ES-I3 (cell line): ENCODE measurements at regions not wholly inside any gene's neighbourhood (a gene's known extent, or its start where the extent isn't known, plus 50 kb on each side); places are given as distances from the start of the nearest gene placed in this dataset.
"Not testable (repeated sequence)": the region's sequence is repeated elsewhere in the genome, so short reads cannot be mapped to it uniquely, and the experiment has no call there.

Experiments
- H3K36me3 ChIP-seq: 2 replicates; pipeline ENCODE4 v1.6.1; 2013; ENCODE audit warnings: mild to moderate bottlenecking, low read length, control low read depth, moderate library complexity; ENCODE audit not compliant: insufficient read depth
- H3K4me1 ChIP-seq: 2 replicates; pipeline ENCODE4 v1.6.1; 2013; ENCODE audit warnings: mild to moderate bottlenecking, control low read depth, low read length; ENCODE audit not compliant: insufficient read depth
- H3K9ac ChIP-seq: 2 replicates; pipeline ENCODE4 v1.6.1; 2013; ENCODE audit warnings: low read depth, mild to moderate bottlenecking, low read length, moderate library complexity
- H3K9me3 ChIP-seq: 2 replicates; pipeline ENCODE4 v1.6.1; 2013; ENCODE audit warnings: mild to moderate bottlenecking, low read length, moderate library complexity; ENCODE audit not compliant: control insufficient read depth, insufficient read depth

- peaks cover 6% of the 10 kb centered on the region; the same call in 1 of the 2 replicates for H3K4me1 ChIP-seq
- peaks cover 9% of the 10 kb centered on the region for H3K9me3 ChIP-seq
- H3K36me3 ChIP-seq = no peaks in the 10 kb centered on the region
- peak overlapping the region; percentile 51 for H3K9ac ChIP-seq
Observed at GRCh38 chr12:14239935-14240872, 125.3 kb upstream of the ATF7IP start.

DNA sequence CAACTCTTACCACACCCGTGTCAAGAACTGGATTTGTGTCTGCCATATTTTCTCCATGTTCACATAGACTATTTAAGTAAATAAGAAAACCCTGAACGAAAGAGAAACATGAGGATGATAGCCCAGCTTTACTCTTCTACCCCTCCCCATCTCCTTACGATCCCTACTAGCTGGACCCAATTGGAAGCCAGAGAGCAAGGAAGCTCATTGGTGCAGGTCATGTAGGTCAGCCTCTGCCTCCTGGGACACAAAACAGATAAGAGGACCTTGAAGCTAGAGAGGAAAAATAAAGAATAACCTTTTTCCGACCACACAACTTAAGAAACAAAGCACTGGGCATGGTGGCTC lies 124.6 kb upstream of the ATF7IP start:
- no peak overlapping the region for H3K9ac ChIP-seq
- peaks cover 9% of the 10 kb centered on the region for H3K9me3 ChIP-seq
- H3K36me3 ChIP-seq = no peaks in the 10 kb centered on the region
- H3K4me1 ChIP-seq = peaks cover 6% of the 10 kb centered on the region; the same call in 1 of the 2 replicates

DNA sequence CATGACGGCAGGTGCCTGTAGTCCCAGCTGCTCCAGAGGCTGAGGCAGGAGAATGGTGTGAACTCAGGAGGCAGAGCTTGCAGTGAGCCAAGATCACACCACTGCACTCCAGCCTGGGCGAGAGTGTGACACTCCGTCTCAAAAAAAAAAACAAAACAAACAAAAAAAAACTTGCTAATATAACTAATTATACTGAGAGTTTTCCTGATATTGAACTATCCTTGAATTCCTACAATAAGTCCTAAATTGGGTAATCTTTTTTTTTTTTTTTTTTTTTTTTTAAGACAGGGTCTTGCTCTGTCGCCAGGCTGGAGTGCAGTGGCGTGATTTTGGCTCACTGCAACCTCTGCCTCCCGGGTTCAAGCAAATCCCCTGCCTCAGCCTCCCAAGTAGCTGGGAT lies 122.7 kb upstream of the ATF7IP start:
- not testable (repeated sequence) for H3K36me3 ChIP-seq, H3K4me1 ChIP-seq, H3K9me3 ChIP-seq, H3K9ac ChIP-seq

DNA sequence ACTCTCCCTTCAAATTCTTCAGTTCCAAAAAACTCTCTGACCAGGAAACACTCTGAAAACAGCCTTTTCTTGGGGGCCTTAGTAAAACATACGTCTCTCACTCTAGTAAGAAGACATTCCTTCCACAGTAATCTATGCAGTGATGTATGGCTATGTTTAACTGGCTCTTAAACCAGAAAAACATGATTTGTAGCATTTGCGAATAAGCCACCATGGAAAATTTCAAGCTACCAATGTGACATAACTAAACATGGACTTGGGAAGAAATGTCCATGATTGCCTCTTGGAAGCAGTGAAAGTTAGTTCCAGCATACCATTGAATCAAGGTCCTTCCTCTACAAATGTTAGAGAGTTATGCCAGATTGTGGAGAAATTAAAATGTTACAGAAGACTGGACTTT lies 121.5 kb upstream of the ATF7IP start:
- Histone ChIP-seq H3K4me1 (peaks cover 6% of the 10 kb centered on the region; the same call in 1 of the 2 replicates), H3K9me3 (peaks cover 9% of the 10 kb centered on the region), H3K9ac (no peak overlapping the region), H3K36me3 (no peaks in the 10 kb centered on the region)

- Histone ChIP-seq H3K4me1 (peaks cover 2% of the 10 kb centered on the region; the same call in 1 of the 2 replicates), H3K9ac (no peak overlapping the region), H3K36me3 (no peaks in the 10 kb centered on the region), H3K9me3 (peaks cover 9% of the 10 kb centered on the region)
Observed at GRCh38 chr12:14244876-14245669, 120.4 kb upstream of the ATF7IP start.

DNA sequence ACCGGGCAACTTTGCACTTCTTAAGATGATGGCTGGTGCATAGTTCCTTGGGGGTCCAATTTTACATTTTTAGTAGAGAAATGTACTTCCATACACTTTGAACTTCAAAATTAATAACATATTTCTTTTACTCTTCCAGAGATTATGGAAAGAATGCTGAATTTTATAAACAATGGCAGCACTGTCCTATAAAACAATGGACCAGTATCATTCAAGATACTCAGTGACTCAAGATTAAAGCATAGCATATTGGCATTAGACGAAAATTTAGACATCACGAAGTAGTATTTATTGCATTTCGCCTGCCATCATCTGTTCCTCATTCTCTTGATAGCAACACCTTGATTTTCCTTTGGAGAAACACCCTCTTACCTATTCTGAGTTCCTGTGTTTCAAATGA lies 118.3 kb upstream of the ATF7IP start:
- Histone ChIP-seq H3K36me3 (no peaks in the 10 kb centered on the region), H3K4me1 (no peaks in the 10 kb centered on the region; the same call in 1 of the 2 replicates), H3K9ac (no peak overlapping the region), H3K9me3 (peaks cover 5% of the 10 kb centered on the region)

- Histone ChIP-seq H3K36me3 (no peaks in the 10 kb centered on the region), H3K9me3 (no peaks in the 10 kb centered on the region; the same call in 1 of the 2 replicates), H3K9ac (no peak overlapping the region), H3K4me1 (no peaks in the 10 kb centered on the region; the same call in 1 of the 2 replicates)
Observed at GRCh38 chr12:14249368-14249767, 116.1 kb upstream of the ATF7IP start.

DNA sequence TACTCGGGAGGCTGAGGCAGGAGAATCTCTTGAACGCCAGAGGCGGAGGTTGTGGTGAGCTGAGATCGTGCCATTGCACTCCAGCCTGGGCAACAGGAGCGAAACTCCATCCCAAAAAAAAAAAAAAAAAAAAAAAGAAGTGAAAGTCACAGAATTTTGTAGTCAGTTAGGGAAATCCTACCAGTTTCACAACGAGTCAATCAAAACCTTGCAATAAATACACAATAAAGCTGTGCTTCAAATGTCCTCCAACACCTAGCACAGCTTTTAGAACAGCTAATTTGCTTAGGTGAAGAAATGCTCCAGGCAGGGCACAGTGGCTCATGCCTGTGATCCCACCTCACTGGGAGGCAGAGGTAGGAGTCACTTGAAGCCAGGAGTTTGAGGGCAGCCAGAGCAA lies 112.8 kb upstream of the ATF7IP start:
- H3K9ac ChIP-seq = no peak overlapping the region
- H3K9me3 ChIP-seq = no peaks in the 10 kb centered on the region; the same call in 1 of the 2 replicates
- peaks cover 7% of the 10 kb centered on the region for H3K4me1 ChIP-seq
- H3K36me3 ChIP-seq = no peaks in the 10 kb centered on the region

DNA sequence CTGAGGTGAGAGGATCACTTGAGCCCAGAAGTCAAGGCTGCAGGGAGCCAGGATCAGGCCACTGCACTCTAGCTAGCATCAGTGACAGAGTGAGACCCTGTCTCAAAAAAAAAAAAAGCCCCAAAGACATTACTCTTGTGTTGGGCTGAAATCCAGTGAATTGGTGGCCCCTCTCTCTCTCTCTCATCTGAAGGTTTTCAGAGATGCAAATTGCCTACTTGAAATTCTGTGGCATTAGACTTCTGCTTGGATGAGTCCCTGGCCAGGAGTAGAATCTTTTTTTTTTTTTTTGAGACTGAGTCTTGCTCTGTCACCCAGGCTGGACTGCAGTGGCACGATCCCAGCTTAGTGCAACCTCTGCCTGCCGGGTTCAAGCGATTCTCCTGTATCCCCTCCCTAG lies 112.0 kb upstream of the ATF7IP start:
- H3K9ac ChIP-seq = no peak overlapping the region
- no peaks in the 10 kb centered on the region for H3K36me3 ChIP-seq
- H3K9me3 ChIP-seq = no peaks in the 10 kb centered on the region; the same call in 1 of the 2 replicates
- peaks cover 12% of the 10 kb centered on the region for H3K4me1 ChIP-seq

DNA sequence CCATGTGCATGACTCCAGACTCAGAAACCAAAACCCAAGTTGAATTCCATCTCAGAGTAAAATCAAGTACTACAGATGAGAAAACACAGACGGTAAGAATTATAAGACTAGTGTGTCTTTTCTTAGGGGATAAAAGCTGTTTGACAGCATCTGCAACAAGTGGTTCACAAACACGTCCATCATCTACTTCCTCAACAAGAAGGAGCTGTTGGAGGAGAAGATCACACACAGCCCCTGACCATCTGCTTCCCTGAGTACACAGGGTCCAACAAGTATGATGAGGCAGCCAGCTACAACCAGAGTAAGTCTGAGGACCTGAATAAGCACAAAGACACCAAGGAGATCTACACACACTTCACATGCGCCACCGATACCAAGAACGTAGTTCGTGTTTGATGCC lies 110.7 kb upstream of the ATF7IP start:
- Histone ChIP-seq H3K4me1 (peaks cover 16% of the 10 kb centered on the region), H3K9me3 (peaks cover 4% of the 10 kb centered on the region), H3K9ac (no peak overlapping the region), H3K36me3 (no peaks in the 10 kb centered on the region)

DNA sequence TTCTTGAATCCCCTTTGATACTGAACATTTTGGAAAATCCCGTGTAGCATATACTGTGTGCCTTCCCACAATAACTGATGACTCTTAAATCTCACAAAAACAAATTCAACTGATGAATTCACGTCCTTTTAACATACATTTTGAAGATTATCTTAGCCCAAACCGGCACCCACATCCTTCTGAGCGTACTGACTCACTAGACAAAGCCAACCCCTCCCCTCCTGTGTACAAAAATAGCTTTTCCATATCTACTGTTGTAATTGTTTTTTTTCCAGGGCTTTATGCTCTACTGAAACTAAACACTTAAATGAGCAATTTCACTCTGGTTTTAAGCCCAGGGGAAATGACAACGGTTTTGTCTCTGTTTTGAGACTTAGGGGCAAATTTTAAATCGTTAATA lies 109.4 kb upstream of the ATF7IP start:
- H3K36me3 ChIP-seq = no peaks in the 10 kb centered on the region
- H3K4me1 ChIP-seq = peaks cover 25% of the 10 kb centered on the region
- no peak overlapping the region; the same call in 1 of the 2 replicates for H3K9ac ChIP-seq
- H3K9me3 ChIP-seq = peaks cover 6% of the 10 kb centered on the region; the same call in 1 of the 2 replicates

DNA sequence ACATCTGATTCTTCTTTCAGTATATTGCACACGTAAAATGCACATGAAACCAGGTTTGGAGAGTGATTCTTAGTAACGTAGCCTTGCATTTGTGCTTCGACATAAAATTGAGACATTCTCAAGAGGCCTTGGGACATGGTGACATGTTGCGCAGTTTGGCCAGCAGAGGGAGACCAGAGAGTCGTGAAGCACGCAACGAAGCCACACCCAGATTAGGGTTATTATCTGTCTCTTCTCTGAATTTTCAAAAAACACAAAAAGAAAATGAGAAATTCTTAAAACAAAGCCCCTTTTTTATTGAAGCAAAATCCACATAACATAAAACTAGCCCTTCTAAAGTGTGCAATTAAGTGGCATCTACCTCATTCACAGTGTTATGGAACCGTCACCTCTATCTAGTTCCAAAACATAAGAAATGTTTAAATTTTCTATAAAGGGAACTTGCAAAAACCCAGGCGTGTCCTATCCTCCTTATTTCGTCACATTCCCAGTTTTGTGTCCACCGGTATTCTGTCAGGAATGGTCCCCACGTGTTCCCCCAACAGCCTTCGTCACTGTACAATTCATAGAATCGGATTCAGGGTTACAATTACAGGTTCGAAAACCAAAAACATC lies 108.8 kb upstream of the ATF7IP start:
- no peaks in the 10 kb centered on the region for H3K36me3 ChIP-seq
- H3K4me1 ChIP-seq = peaks cover 28% of the 10 kb centered on the region
- peak overlapping the region; percentile 33; the same call in 1 of the 2 replicates for H3K9ac ChIP-seq
- peaks cover 6% of the 10 kb centered on the region; the same call in 1 of the 2 replicates for H3K9me3 ChIP-seq

- no peaks in the 10 kb centered on the region for H3K36me3 ChIP-seq
- H3K9me3 ChIP-seq = peaks cover 6% of the 10 kb centered on the region; the same call in 1 of the 2 replicates
- peaks cover 33% of the 10 kb centered on the region for H3K4me1 ChIP-seq
- peak overlapping the region; percentile 33 for H3K9ac ChIP-seq
Observed at GRCh38 chr12:14257303-14257733, 108.2 kb upstream of the ATF7IP start.
